HG03108 (cell line): ENCODE measurements at regions not wholly inside any gene's neighbourhood (a gene's known extent, or its start where the extent isn't known, plus 50 kb on each side); places are given as distances from the start of the nearest gene placed in this dataset.
"Not testable (repeated sequence)": the region's sequence is repeated elsewhere in the genome, so short reads cannot be mapped to it uniquely, and the experiment has no call there.

Experiments used
- ATAC-seq: cut with Tn5 transposase; IDR thresholded peaks from one replicate; pipeline ENCODE4 v1.9.1; 2021; ENCODE audit warnings: moderate library complexity; ENCODE audit not compliant: unreplicated experiment

- no peak for ATAC-seq
These were observed 750.4 kb downstream of the BRINP1 start for GRCh38 chr9:118618849-118619248.

- ATAC-seq: no peak
These were observed 744.6 kb downstream of the BRINP1 start for GRCh38 chr9:118624608-118625007.

GRCh38 chr9:118630079-118630478 lies 739.2 kb downstream of the BRINP1 start:
- ATAC-seq: no peak

GRCh38 chr9:118630931-118631595 lies 738.2 kb downstream of the BRINP1 start:
- no peak for ATAC-seq

- no peak for ATAC-seq
These were observed 737.3 kb downstream of the BRINP1 start for GRCh38 chr9:118631956-118632355.

- no peak for ATAC-seq
These were observed 733.8 kb downstream of the BRINP1 start for GRCh38 chr9:118635416-118635815.

- ATAC-seq: no peak
These were observed 731.6 kb downstream of the BRINP1 start for GRCh38 chr9:118637681-118638080.

GRCh38 chr9:118640836-118641560 lies 728.2 kb downstream of the BRINP1 start:
- ATAC-seq: no peak

- ATAC-seq: no peak
These were observed 726.1 kb downstream of the BRINP1 start for GRCh38 chr9:118643118-118643517.

- ATAC-seq: no peak
These were observed 725.2 kb downstream of the BRINP1 start for GRCh38 chr9:118644066-118644465.

GRCh38 chr9:118647331-118647730 lies 721.9 kb downstream of the BRINP1 start:
- no peak for ATAC-seq

- no peak for ATAC-seq
These were observed 718.8 kb downstream of the BRINP1 start for GRCh38 chr9:118650417-118650816.

- no peak for ATAC-seq
These were observed 717.7 kb downstream of the BRINP1 start for GRCh38 chr9:118651511-118651910.

- no peak for ATAC-seq
These were observed 717.0 kb downstream of the BRINP1 start for GRCh38 chr9:118652258-118652657.

GRCh38 chr9:118652912-118653311 lies 716.3 kb downstream of the BRINP1 start:
- ATAC-seq: no peak

GRCh38 chr9:118659011-118659410 lies 710.2 kb downstream of the BRINP1 start:
- no peak for ATAC-seq

- ATAC-seq: no peak
These were observed 703.9 kb downstream of the BRINP1 start for GRCh38 chr9:118665226-118665919.

GRCh38 chr9:118670011-118670953 lies 699.0 kb downstream of the BRINP1 start:
- no peak for ATAC-seq

GRCh38 chr9:118674942-118675341 lies 694.3 kb downstream of the BRINP1 start:
- ATAC-seq: no peak

GRCh38 chr9:118677936-118678653 lies 691.1 kb downstream of the BRINP1 start:
- ATAC-seq: not testable (repeated sequence)
